ENCODE measurements at regions not wholly inside any gene's neighbourhood (a gene's known extent, or its start where the extent isn't known, plus 50 kb on each side); places are given as distances from the start of the nearest gene placed in this dataset.

- no peak overlapping the region for H2BK12ac ChIP-seq (ENCODE audit: low read depth, low read length)
- H2BK15ac ChIP-seq (ENCODE audit: low read length): no peak overlapping the region
- no peak overlapping the region for H3K4ac ChIP-seq (replicated peaks; ENCODE audit: insufficient read length, low read depth, low read length)
- no peak for TF ChIP-seq SP4 (IDR thresholded peaks at IDR 0.05; ENCODE audit: low read length)
- H2BK20ac ChIP-seq (ENCODE audit: low read length): no peak overlapping the region
- H3K79me1 ChIP-seq (ENCODE audit: low read depth, low read length): no peaks in the 10 kb centered on the region
- FAIRE-seq: no peak
- CTCF ChIA-PET (ENCODE audit: partially characterized antibody): interaction anchor here (0.6 to 2.1 kb wide), 5 partner anchors 13 to 431 kb away, joined by 3 to 8 read pairs (median 3); no protein-coding TSS in a partner anchor
- H3K18ac ChIP-seq (ENCODE audit: extremely low read depth, low read length): no peak overlapping the region
- DNase-seq (ENCODE audit: low read depth in 1 of 2, low spot score in 2 of 2): no peak
- no peak overlapping the region for H2BK120ac ChIP-seq (replicated peaks; ENCODE audit: low read depth, low read length)
- H3K23ac ChIP-seq (ENCODE audit: insufficient read length): no peak overlapping the region
- H3K27me3 ChIP-seq (replicated peaks in 1 of 4; ENCODE audit: control insufficient read depth in 3 of 4, extremely low read depth in 1 of 4, insufficient read depth in 3 of 4, low read length in 3 of 4): no peaks in the 10 kb centered on the region
- H4K91ac ChIP-seq (replicated peaks; ENCODE audit: insufficient read length, low read length): no peak overlapping the region
- H3K14ac ChIP-seq (ENCODE audit: insufficient read length): no peak overlapping the region
- no peak overlapping the region for H2AK5ac ChIP-seq (ENCODE audit: low read depth, low read length)
- no peak overlapping the region for H3K4me2 ChIP-seq (ENCODE audit: insufficient read depth in 1 of 2, low read depth in 2 of 2, low read length in 2 of 2)
- no peak overlapping the region for H3K4me3 ChIP-seq (ENCODE audit: extremely low read depth in 1 of 4, insufficient read depth in 2 of 4, low read depth in 3 of 4, low read length in 4 of 4)
- H3K9me3 ChIP-seq (ENCODE audit: insufficient read depth in 2 of 2, low read depth in 1 of 2, low read length in 1 of 2): no peaks in the 10 kb centered on the region
- WGBS, 2 experiments (ENCODE audit: extremely low coverage in 1 of 2, insufficient coverage in 1 of 2, insufficient read length in 1 of 2, insufficient replicate concordance in 2 of 2, low coverage in 1 of 2, low lambda C conversion rate in 2 of 2, missing lambda C conversion rate in 1 of 2): 90% methylated on average over 5 of the region's 5 CpGs; no CpG with 5 or more reads in 1 of the 2 experiments
- POLR2A ChIA-PET (ENCODE audit: partially characterized antibody): no interaction called here
- H3K27ac ChIP-seq (ENCODE audit: low read depth, low read length): no peak overlapping the region
- no peaks in the 10 kb centered on the region for H3K36me3 ChIP-seq (ENCODE audit: control insufficient read depth in 2 of 4, insufficient read depth in 4 of 4, low read length in 3 of 4)
- no peaks in the 10 kb centered on the region for H4K20me1 ChIP-seq (replicated peaks in 1 of 2; ENCODE audit: control insufficient read depth in 1 of 2, insufficient read depth in 2 of 2, low read length in 2 of 2)
- no peaks in the 10 kb centered on the region for H3K23me2 ChIP-seq (ENCODE audit: low read depth, low read length)
- peaks cover 0 to 5% (median under 1%) of the 10 kb centered on the region in 4 experiments; a peak in 2 of 7 replicates for H3K4me1 ChIP-seq (replicated peaks in 1 of 4; ENCODE audit: control insufficient read depth in 3 of 4, insufficient read depth in 4 of 4, low read length in 3 of 4)
- no peaks in the 10 kb centered on the region for H3K79me2 ChIP-seq (ENCODE audit: control insufficient read depth in 1 of 2, insufficient read depth in 2 of 2, low read length in 2 of 2)
- no peak overlapping the region for H3K9ac ChIP-seq (replicated peaks in 1 of 4; ENCODE audit: extremely low read depth in 1 of 4, low read depth in 3 of 4, low read length in 3 of 4)
- H2BK5ac ChIP-seq (ENCODE audit: low read depth, low read length): no peak overlapping the region
- H2AFZ ChIP-seq (ENCODE audit: low read length): 0 out of 2 replicates have a peak overlapping the region, but pooled peaks have one; percentile 4
- no peak overlapping the region for H3K56ac ChIP-seq (replicated peaks; ENCODE audit: insufficient read length, low read depth, low read length)
- no peak overlapping the region for H4K5ac ChIP-seq (ENCODE audit: insufficient read length, low read depth, low read length)
- H4K8ac ChIP-seq (ENCODE audit: extremely low read depth, insufficient read depth, low read length): no peak overlapping the region
Observed at GRCh38 chr6:145012039-145012662, 723.2 kb downstream of the EPM2A start.

Measured in H1 (cell line).